DOHH2 (cell line): ENCODE measurements at regions not wholly inside any gene's neighbourhood (a gene's known extent, or its start where the extent isn't known, plus 50 kb on each side); places are given as distances from the start of the nearest gene placed in this dataset.

Source experiments
- H3F3A ChIP-seq: fragments of 200-600 bp; sonication (generic), shearing (Covaris generic); 2 replicates; pipeline ENCODE4 v1.6.0; 2016; ENCODE audit warnings: antibody characterized with exemption, mild to moderate bottlenecking; ENCODE audit not compliant: control insufficient read depth, insufficient read depth
- H3K27ac ChIP-seq: fragments of 200-600 bp; sonication (generic); 2 replicates; pipeline ENCODE4 v1.5.1; 2014; ENCODE audit warnings: low read depth, mild to moderate bottlenecking, low read length, moderate library complexity
- H3K27me3 ChIP-seq: fragments of 200-600 bp; sonication (generic); 2 replicates; pipeline ENCODE4 v1.6.1; 2014; ENCODE audit warnings: mild to moderate bottlenecking, low read length, mixed read lengths; ENCODE audit not compliant: control insufficient read depth
- H3K36me3 ChIP-seq: fragments of 200-600 bp; sonication (generic); 2 replicates; pipeline ENCODE4 v1.6.1; 2014; ENCODE audit warnings: mild to moderate bottlenecking, low read length, moderate library complexity, mixed read lengths; ENCODE audit not compliant: control insufficient read depth
- H3K4me1 ChIP-seq: fragments of 200-600 bp; sonication (generic); 2 replicates; pipeline ENCODE4 v1.6.1; 2014; ENCODE audit warnings: mild to moderate bottlenecking, low read length, mixed read lengths; ENCODE audit not compliant: control insufficient read depth
- H3K4me2 ChIP-seq: fragments of 200-600 bp; sonication (generic); 2 replicates; pipeline ENCODE4 v1.6.0; 2014; ENCODE audit warnings: mild to moderate bottlenecking, low read length, moderate library complexity
- H3K4me3 ChIP-seq: fragments of 200-600 bp; sonication (generic); 2 replicates; pipeline ENCODE4 v1.5.1; 2014; ENCODE audit warnings: mild to moderate bottlenecking, low read length, mixed read lengths
- H3K79me2 ChIP-seq: fragments of 200-600 bp; sonication (generic); 2 replicates; pipeline ENCODE4 v1.6.1; 2014; ENCODE audit warnings: mild to moderate bottlenecking, low read length, mixed read lengths; ENCODE audit not compliant: control insufficient read depth
- H3K9me2 ChIP-seq: fragments of 200-600 bp; sonication (generic); replicated peaks from 2 replicates; pipeline ENCODE4 v1.6.1; 2014; ENCODE audit warnings: mild to moderate bottlenecking, low read length, mixed read lengths; ENCODE audit not compliant: control insufficient read depth
- H3K9me3 ChIP-seq: fragments of 200-600 bp; sonication (generic); 2 replicates; pipeline ENCODE4 v1.6.1; 2014; ENCODE audit warnings: antibody characterized with exemption, low read length, mixed read lengths; ENCODE audit not compliant: control insufficient read depth, insufficient read depth
- H4K20me1 ChIP-seq: fragments of 200-600 bp; sonication (generic); 2 replicates; pipeline ENCODE4 v1.6.0; 2014; ENCODE audit warnings: low read depth, mild to moderate bottlenecking, antibody characterized with exemption, low read length, moderate library complexity; ENCODE audit not compliant: control insufficient read depth, insufficient read depth
- EZH2phosphoT487 ChIP-seq: fragments of 200-600 bp; sonication (generic); IDR thresholded peaks from 2 replicates; pipeline ENCODE4 v1.6.1; 2017; ENCODE audit warnings: borderline replicate concordance, mild to moderate bottlenecking, antibody characterized with exemption, low read length, moderate library complexity, mixed read lengths
- TF ChIP-seq, protein P1 (sequence below): fragments of 200-600 bp; sonication (generic); IDR thresholded peaks from one replicate; pipeline ENCODE4 v1.5.1; 2014; ENCODE audit warnings: antibody characterized with exemption, mild to moderate bottlenecking, low read depth, low read length; ENCODE audit not compliant: poor library complexity, severe bottlenecking

DNA sequence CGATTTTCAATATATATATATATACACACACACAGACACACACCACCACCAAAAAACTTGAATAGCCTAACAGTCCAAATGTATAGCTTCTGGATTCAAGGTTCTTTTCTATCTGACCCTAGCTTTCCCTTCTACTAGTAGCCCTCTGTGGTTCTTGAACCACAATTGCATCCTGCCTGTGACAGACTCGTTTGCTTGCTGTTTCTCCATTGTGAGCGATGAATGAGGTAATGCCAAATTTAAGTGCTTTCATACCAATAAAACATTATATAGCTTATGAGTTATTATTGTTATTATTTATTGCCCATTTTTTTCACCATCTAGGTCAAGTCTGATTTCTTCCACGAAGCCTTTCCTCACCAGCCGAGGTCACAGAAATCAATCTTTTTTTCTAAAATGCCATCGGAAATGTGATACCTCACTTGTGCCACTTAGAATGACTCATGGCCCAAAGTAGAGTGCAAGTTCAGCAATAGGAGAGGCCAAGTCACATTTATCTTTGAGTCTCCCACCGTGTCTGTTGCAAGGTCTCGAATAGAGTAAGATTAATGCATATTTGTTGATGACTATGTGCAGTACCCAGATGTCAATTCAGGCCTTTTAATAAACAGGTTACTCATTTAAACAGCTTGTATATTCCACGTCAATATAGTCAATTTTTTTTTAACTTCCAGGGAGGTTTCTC, 1015.8 kb upstream of the SEL1L start:
- Histone ChIP-seq H3K4me3 (no peak overlapping the region), H3K36me3 (no peaks in the 10 kb centered on the region), H3K4me2 (no peak overlapping the region), H3F3A (no peaks in the 10 kb centered on the region), H3K9me2 (no peaks in the 10 kb centered on the region), H3K9me3 (no peaks in the 10 kb centered on the region), H3K4me1 (no peaks in the 10 kb centered on the region), H4K20me1 (no peaks in the 10 kb centered on the region), H3K27me3 (no peaks in the 10 kb centered on the region), H3K79me2 (no peaks in the 10 kb centered on the region), H3K27ac (no peak overlapping the region)
- TF ChIP-seq, protein P1, sequence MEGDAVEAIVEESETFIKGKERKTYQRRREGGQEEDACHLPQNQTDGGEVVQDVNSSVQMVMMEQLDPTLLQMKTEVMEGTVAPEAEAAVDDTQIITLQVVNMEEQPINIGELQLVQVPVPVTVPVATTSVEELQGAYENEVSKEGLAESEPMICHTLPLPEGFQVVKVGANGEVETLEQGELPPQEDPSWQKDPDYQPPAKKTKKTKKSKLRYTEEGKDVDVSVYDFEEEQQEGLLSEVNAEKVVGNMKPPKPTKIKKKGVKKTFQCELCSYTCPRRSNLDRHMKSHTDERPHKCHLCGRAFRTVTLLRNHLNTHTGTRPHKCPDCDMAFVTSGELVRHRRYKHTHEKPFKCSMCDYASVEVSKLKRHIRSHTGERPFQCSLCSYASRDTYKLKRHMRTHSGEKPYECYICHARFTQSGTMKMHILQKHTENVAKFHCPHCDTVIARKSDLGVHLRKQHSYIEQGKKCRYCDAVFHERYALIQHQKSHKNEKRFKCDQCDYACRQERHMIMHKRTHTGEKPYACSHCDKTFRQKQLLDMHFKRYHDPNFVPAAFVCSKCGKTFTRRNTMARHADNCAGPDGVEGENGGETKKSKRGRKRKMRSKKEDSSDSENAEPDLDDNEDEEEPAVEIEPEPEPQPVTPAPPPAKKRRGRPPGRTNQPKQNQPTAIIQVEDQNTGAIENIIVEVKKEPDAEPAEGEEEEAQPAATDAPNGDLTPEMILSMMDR: no peak
- TF ChIP-seq EZH2phosphoT487: no peak

- Histone ChIP-seq H3K4me3 (no peak overlapping the region), H3K79me2 (no peaks in the 10 kb centered on the region), H3K9me2 (no peaks in the 10 kb centered on the region), H3F3A (no peaks in the 10 kb centered on the region), H3K36me3 (no peaks in the 10 kb centered on the region), H3K9me3 (no peaks in the 10 kb centered on the region; the same call in 1 of the 2 replicates), H3K4me1 (no peaks in the 10 kb centered on the region), H4K20me1 (no peaks in the 10 kb centered on the region), H3K27ac (no peak overlapping the region), H3K27me3 (no peaks in the 10 kb centered on the region), H3K4me2 (no peak overlapping the region)
- TF ChIP-seq, protein P1: no peak
Measured at GRCh38 chr14:82562881-82563280, 1029.2 kb upstream of the SEL1L start.

DNA sequence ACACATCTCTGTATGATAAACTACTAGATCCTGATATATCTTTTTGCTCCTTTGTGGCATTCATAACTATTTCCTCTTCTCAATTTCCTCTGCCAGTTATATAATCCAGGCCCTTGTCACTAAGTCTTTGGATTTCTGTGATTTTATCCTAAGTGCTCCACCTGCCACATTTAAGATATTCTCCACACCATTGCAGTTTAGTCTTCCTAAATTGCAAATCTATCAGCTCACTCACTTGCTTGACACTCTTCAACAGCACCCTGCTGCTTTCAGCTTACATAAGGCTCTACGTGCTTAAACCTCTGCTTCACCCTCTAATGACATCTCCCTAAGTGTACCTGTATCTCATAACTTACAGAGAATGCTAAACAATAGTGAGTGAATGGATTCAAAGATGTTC, 1032.2 kb upstream of the SEL1L start:
- Histone ChIP-seq H3F3A (no peaks in the 10 kb centered on the region), H3K4me3 (no peak overlapping the region), H4K20me1 (no peaks in the 10 kb centered on the region), H3K4me2 (no peak overlapping the region), H3K4me1 (no peaks in the 10 kb centered on the region), H3K36me3 (no peaks in the 10 kb centered on the region), H3K9me3 (no peaks in the 10 kb centered on the region; the same call in 1 of the 2 replicates), H3K9me2 (no peaks in the 10 kb centered on the region), H3K27ac (no peak overlapping the region), H3K27me3 (no peaks in the 10 kb centered on the region), H3K79me2 (no peaks in the 10 kb centered on the region)
- no peak for TF ChIP-seq EZH2phosphoT487

- no peaks in the 10 kb centered on the region for H3K79me2 ChIP-seq
- no peaks in the 10 kb centered on the region for H4K20me1 ChIP-seq
- H3K9me3 ChIP-seq: no peaks in the 10 kb centered on the region
- H3K4me1 ChIP-seq: no peaks in the 10 kb centered on the region
- no peak overlapping the region for H3K4me3 ChIP-seq
- TF ChIP-seq EZH2phosphoT487: no peak
- TF ChIP-seq, protein P1: no peak
- H3K36me3 ChIP-seq: no peaks in the 10 kb centered on the region
- H3F3A ChIP-seq: no peaks in the 10 kb centered on the region
- no peaks in the 10 kb centered on the region for H3K27me3 ChIP-seq
- H3K27ac ChIP-seq: no peak overlapping the region
- H3K4me2 ChIP-seq: no peak overlapping the region
- H3K9me2 ChIP-seq: no peaks in the 10 kb centered on the region
Measured at GRCh38 chr14:82587226-82587625, 1053.6 kb upstream of the SEL1L start.
